HG03439 (cell line): ENCODE measurements at regions not wholly inside any gene's neighbourhood (a gene's known extent, or its start where the extent isn't known, plus 50 kb on each side); places are given as distances from the start of the nearest gene placed in this dataset.

ENCODE experiments used
- ATAC-seq: cut with Tn5 transposase; IDR thresholded peaks from one replicate; pipeline ENCODE4 v1.9.1; 2021; ENCODE audit warnings: mild to moderate bottlenecking, moderate library complexity; ENCODE audit not compliant: unreplicated experiment

- no peak for ATAC-seq
These were observed 170.0 kb upstream of the ROBO2 start for GRCh38 chr3:76869726-76870384.

- ATAC-seq: no peak
These were observed 168.2 kb upstream of the ROBO2 start for GRCh38 chr3:76871655-76872054.

- no peak for ATAC-seq
These were observed 166.9 kb upstream of the ROBO2 start for GRCh38 chr3:76872999-76873398.

GRCh38 chr3:76873532-76874242, 166.2 kb upstream of the ROBO2 start:
- no peak for ATAC-seq

GRCh38 chr3:76879959-76880358, 159.9 kb upstream of the ROBO2 start:
- ATAC-seq: no peak

- ATAC-seq: no peak
These were observed 153.0 kb upstream of the ROBO2 start for GRCh38 chr3:76886761-76887500.

GRCh38 chr3:76888856-76889255, 151.0 kb upstream of the ROBO2 start:
- no peak for ATAC-seq

GRCh38 chr3:76889911-76890310, 150.0 kb upstream of the ROBO2 start:
- no peak for ATAC-seq

- ATAC-seq: no peak
These were observed 142.8 kb upstream of the ROBO2 start for GRCh38 chr3:76897076-76897475.

GRCh38 chr3:76900596-76900995, 139.3 kb upstream of the ROBO2 start:
- ATAC-seq: no peak

GRCh38 chr3:76908156-76908555, 131.7 kb upstream of the ROBO2 start:
- no peak for ATAC-seq

- ATAC-seq: no peak
These were observed 127.0 kb upstream of the ROBO2 start for GRCh38 chr3:76912841-76913383.

- ATAC-seq: no peak
These were observed 122.5 kb upstream of the ROBO2 start for GRCh38 chr3:76917436-76917835.

GRCh38 chr3:76920511-76920910, 119.4 kb upstream of the ROBO2 start:
- no peak for ATAC-seq

GRCh38 chr3:76923485-76923884, 116.4 kb upstream of the ROBO2 start:
- ATAC-seq: no peak

GRCh38 chr3:76930712-76931111, 109.2 kb upstream of the ROBO2 start:
- ATAC-seq: no peak

GRCh38 chr3:76933245-76933644, 106.7 kb upstream of the ROBO2 start:
- no peak for ATAC-seq

GRCh38 chr3:76938962-76939361, 100.9 kb upstream of the ROBO2 start:
- ATAC-seq: no peak

GRCh38 chr3:76940181-76940770, 99.6 kb upstream of the ROBO2 start:
- ATAC-seq: no peak

- no peak for ATAC-seq
These were observed 98.5 kb upstream of the ROBO2 start for GRCh38 chr3:76941376-76941775.

GRCh38 chr3:76942101-76942500, 97.8 kb upstream of the ROBO2 start:
- no peak for ATAC-seq
